Choroid plexus epithelial cell (primary cell): ENCODE measurements at regions not wholly inside any gene's neighbourhood (a gene's known extent, or its start where the extent isn't known, plus 50 kb on each side); places are given as distances from the start of the nearest gene placed in this dataset.

ENCODE experiments used
- DNase-seq: peaks from one replicate; pipeline ENCODE4 v3.0.0-alpha.2; 2010; ENCODE audit warnings: low read depth
- H3K4me3 ChIP-seq: 2 replicates; pipeline ENCODE4 v1.5.1; 2011; ENCODE audit warnings: low read depth, mild to moderate bottlenecking, control low read depth, low read length, moderate library complexity
- CTCF ChIP-seq: conservative IDR thresholded peaks from 2 replicates; pipeline ENCODE4 v1.5.1; 2011; ENCODE audit warnings: low read depth, mild to moderate bottlenecking, control low read depth, inconsistent platforms, low read length, moderate library complexity

DNA sequence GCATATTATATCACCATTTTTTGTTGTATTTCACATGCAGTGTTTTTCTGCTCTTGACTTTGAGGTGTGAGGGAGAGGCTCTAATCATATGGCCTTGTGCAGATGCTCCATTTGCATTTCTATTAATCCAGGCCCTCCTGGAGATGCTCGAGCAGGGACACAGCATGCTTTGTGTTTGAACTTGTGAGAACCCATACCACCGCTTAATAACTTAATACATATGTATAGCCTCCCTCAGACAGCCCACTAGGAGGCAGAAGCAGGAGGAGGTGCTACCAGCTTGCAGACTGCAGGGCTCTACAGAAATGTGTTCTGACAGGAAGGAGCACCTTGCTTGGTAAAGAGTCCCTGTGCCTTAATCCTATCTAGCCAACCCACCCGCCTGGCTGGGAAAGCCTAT, 155.2 kb downstream of the BARHL2 start:
- no peak for TF ChIP-seq CTCF
- no peak overlapping the region for H3K4me3 ChIP-seq
- DNase-seq, result no peak

DNA sequence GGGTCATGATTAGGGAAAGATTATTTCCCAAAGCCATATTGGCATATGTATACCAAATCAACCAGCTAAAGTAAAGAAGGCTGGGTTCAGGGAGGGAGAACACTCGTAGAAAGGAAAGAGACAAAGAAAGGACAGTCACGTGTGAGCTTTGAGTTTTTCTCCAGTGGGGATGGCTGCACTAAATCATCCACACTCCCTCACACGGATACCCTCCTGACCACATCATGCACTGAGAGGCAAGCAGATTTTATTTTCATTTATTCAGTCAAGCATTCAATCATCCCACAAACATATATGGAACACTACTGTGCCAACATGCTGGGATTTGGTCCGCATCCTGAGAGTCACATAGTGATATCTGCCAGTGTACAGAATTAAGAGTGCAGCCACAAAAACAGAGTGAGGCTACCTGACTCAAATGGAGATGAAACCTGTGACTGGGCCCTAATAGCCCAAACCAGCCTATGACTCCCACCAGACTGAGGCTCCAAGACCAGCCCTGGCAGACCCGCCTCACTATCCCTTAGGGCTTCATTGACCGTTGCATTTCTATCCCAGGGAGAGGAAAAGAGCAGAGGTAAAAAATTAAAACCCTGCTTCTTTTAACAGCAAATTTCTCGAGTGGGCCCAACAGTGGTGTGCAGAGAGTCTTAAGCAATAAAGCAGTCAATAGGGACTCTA, 155.9 kb downstream of the BARHL2 start:
- no peak for DNase-seq
- H3K4me3 ChIP-seq, result no peak overlapping the region
- no peak for TF ChIP-seq CTCF

- no peak overlapping the region for H3K4me3 ChIP-seq
- no peak for TF ChIP-seq CTCF
- DNase-seq, result no peak
Observed at GRCh38 chr1:90558754-90559378, 158.2 kb downstream of the BARHL2 start.

DNA sequence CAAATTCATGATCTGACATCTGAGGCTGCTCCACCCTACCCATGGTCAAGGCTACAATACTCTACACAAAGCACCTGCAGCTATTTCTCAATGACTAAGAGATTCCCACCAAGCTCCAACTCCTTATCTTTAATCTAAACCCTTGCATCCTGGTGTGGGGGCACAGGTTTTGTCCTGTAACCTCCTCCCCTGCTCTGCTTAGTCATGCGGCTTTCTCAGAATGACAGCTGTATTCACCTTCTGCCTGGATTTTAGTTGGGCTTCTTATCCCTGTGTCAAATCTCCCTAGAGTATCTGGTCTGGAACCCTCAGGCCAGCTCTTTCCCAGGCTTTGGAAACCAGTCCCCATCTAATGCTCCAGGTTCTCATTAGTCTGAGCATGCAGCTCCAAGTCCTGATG, 159.0 kb downstream of the BARHL2 start:
- no peak for DNase-seq
- H3K4me3 ChIP-seq, result no peak overlapping the region
- TF ChIP-seq CTCF, result no peak

DNA sequence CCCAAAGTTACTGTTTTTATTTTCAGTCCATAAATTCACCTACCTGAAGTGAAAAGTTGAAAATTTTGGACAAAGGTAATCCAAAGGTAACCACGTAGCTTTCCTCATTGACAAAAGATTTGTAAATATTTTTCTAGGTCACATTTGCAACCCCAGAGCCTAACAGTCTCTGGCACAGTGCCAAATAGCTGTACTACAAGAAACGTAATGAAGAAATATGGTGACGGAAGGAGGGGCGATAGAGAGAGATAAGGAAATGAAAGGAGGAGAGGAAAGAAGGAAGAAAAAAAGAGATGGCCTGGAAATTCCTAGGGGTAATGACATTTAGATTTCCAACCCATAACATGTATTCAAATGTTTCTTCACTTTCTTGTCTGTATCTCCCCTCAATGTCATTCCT, 159.4 kb downstream of the BARHL2 start:
- no peak overlapping the region for H3K4me3 ChIP-seq
- no peak for DNase-seq
- no peak for TF ChIP-seq CTCF

- TF ChIP-seq CTCF, result no peak
Observed at GRCh38 chr1:90550626-90551406, 166.3 kb downstream of the BARHL2 start.

More at GRCh38 chr1:90550626-90551406, 166.3 kb downstream of the BARHL2 start:
- no peak overlapping the region for H3K4me3 ChIP-seq
- no peak for DNase-seq
